Trophoblast cell (in vitro differentiated cells and primary cell): ENCODE measurements at regions not wholly inside any gene's neighbourhood (a gene's known extent, or its start where the extent isn't known, plus 50 kb on each side); places are given as distances from the start of the nearest gene placed in this dataset.

ENCODE experiments used
- DNase-seq, 2 donors: peaks; one replicate each; pipeline ENCODE4 v3.0.0-alpha.2; 2016
- H2AFZ ChIP-seq: 2 replicates; pipeline ENCODE4 v1.6.1; 2013; ENCODE audit warnings: low read length, moderate library complexity, mild to moderate bottlenecking; ENCODE audit not compliant: insufficient read depth, poor library complexity
- H2AK5ac ChIP-seq: 2 replicates; pipeline ENCODE4 v1.6.1; 2013; ENCODE audit warnings: mild to moderate bottlenecking, low read length
- H2BK120ac ChIP-seq: 2 replicates; pipeline ENCODE4 v1.6.1; 2013; ENCODE audit warnings: low read length, mild to moderate bottlenecking, moderate library complexity; ENCODE audit not compliant: insufficient read depth, poor library complexity
- H2BK12ac ChIP-seq: 2 replicates; pipeline ENCODE4 v1.6.1; 2013; ENCODE audit warnings: mild to moderate bottlenecking, low read length, moderate library complexity
- H2BK5ac ChIP-seq: 2 replicates; pipeline ENCODE4 v1.6.1; 2013; ENCODE audit warnings: low read length, low read depth, moderate library complexity, mild to moderate bottlenecking; ENCODE audit not compliant: poor library complexity
- H3K14ac ChIP-seq: 2 replicates; pipeline ENCODE4 v1.6.1; 2013; ENCODE audit warnings: mild to moderate bottlenecking, low read length
- H3K18ac ChIP-seq: 2 replicates; pipeline ENCODE4 v1.6.1; 2013; ENCODE audit warnings: mild to moderate bottlenecking, low read length
- H3K23ac ChIP-seq: 2 replicates; pipeline ENCODE4 v1.6.1; 2013; ENCODE audit warnings: low read length
- H3K27ac ChIP-seq: 2 replicates; pipeline ENCODE4 v1.5.1; 2013; ENCODE audit warnings: low read depth, mild to moderate bottlenecking, inconsistent platforms, low read length, moderate library complexity
- H3K27me3 ChIP-seq: 2 replicates; pipeline ENCODE4 v1.6.1; 2013; ENCODE audit warnings: inconsistent platforms, mild to moderate bottlenecking, low read length, moderate library complexity; ENCODE audit not compliant: insufficient read depth
- H3K36me3 ChIP-seq, 2 experiments: 1 replicate in 1 of 2; 2 replicates in 1 of 2; pipeline ENCODE4 v1.6.1; 2013; ENCODE audit warnings: low read length in 2 of 2, mild to moderate bottlenecking in 2 of 2, moderate library complexity in 1 of 2; ENCODE audit not compliant: insufficient read depth in 2 of 2, control insufficient read depth in 1 of 2
- H3K4ac ChIP-seq: 2 replicates; pipeline ENCODE4 v1.6.1; 2013; ENCODE audit warnings: low read depth, mild to moderate bottlenecking, low read length, moderate library complexity
- H3K4me1 ChIP-seq, 2 experiments: 1 replicate in 1 of 2; 2 replicates in 1 of 2; pipeline ENCODE4 v1.6.1; 2013; ENCODE audit warnings: low read length in 2 of 2, mild to moderate bottlenecking in 2 of 2, moderate library complexity in 1 of 2; ENCODE audit not compliant: insufficient read depth in 2 of 2, control insufficient read depth in 1 of 2
- H3K4me2 ChIP-seq: 2 replicates; pipeline ENCODE4 v1.6.1; 2013; ENCODE audit warnings: inconsistent platforms, mild to moderate bottlenecking, low read length, moderate library complexity
- H3K4me3 ChIP-seq: 2 replicates; pipeline ENCODE4 v1.5.1; 2013; ENCODE audit warnings: mild to moderate bottlenecking, low read depth, low read length, inconsistent platforms
- H3K79me1 ChIP-seq: one replicate; pipeline ENCODE4 v1.6.1; 2013; ENCODE audit warnings: low read length
- H3K79me2 ChIP-seq: 2 replicates; pipeline ENCODE4 v1.6.1; 2013; ENCODE audit warnings: low read length, mild to moderate bottlenecking; ENCODE audit not compliant: control insufficient read depth, insufficient read depth, poor library complexity
- H3K9ac ChIP-seq: 2 replicates; pipeline ENCODE4 v1.6.1; 2013; ENCODE audit warnings: mild to moderate bottlenecking, low read length
- H3K9me3 ChIP-seq: 2 replicates; pipeline ENCODE4 v1.6.1; 2013; ENCODE audit warnings: low read depth, mild to moderate bottlenecking, control low read depth, inconsistent platforms, low read length; ENCODE audit not compliant: insufficient read depth
- H4K12ac ChIP-seq: 2 replicates; pipeline ENCODE4 v1.6.1; 2013; ENCODE audit warnings: low read depth, mild to moderate bottlenecking, low read length, moderate library complexity
- H4K8ac ChIP-seq: 2 replicates; pipeline ENCODE4 v1.6.1; 2013; ENCODE audit warnings: low read depth, mild to moderate bottlenecking, low read length, moderate library complexity
- H4K91ac ChIP-seq: one replicate; pipeline ENCODE4 v1.6.1; 2013; ENCODE audit warnings: low read depth, mild to moderate bottlenecking, low read length, moderate library complexity
- WGBS: extraction: QIAGEN DNeasy Blood & Tissue Kit; methylation state at CpG from one replicate; pipeline ENCODE4 v1.1.7; 2013; ENCODE audit warnings: missing lambda C conversion rate; ENCODE audit not compliant: insufficient read length, insufficient coverage; ENCODE audit errors: extremely low coverage; 5-methylcytosine and 5-hydroxymethylcytosine counted together

DNA sequence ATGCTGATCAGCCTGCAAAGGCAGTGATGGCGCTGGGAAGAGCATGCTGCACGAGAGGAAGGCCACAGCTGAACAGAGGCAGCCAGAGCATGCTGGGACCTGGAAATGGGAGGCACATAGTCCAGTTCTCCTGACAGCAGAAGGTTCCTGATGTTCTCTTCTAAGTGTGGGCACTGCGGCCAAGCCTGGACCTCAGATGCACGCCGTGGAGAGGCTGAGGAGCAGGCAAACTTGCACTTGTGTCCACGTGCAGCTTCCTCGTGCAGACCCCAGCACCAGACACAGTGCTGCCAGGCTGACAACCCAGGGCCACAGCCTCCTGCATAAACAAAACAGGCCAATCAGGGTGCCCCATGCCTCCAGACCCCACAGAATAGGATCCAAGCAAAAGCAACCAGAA, 93.5 kb upstream of the LANCL2 start:
- Histone ChIP-seq H3K36me3 (no peaks in the 10 kb centered on the region), H3K4me3 (no peak overlapping the region), H2BK12ac (no peak overlapping the region), H2BK120ac (no peak overlapping the region), H3K27me3 (no peaks in the 10 kb centered on the region), H3K14ac (no peak overlapping the region), H3K9me3 (peaks cover 2% of the 10 kb centered on the region), H4K12ac (no peak overlapping the region), H3K18ac (no peak overlapping the region), H3K9ac (no peak overlapping the region), H3K27ac (no peak overlapping the region), H4K91ac (no peak overlapping the region), H2BK5ac (no peak overlapping the region), H3K79me2 (no peaks in the 10 kb centered on the region), H3K23ac (no peak overlapping the region), H2AK5ac (no peak overlapping the region), H3K79me1 (no peaks in the 10 kb centered on the region), H3K4ac (no peak overlapping the region), H3K4me2 (no peak overlapping the region), H4K8ac (no peak overlapping the region), H3K4me1 (no peaks in the 10 kb centered on the region), H2AFZ (no peak overlapping the region)
- no CpG with 5 or more reads among the region's 7 CpGs for WGBS
- no peak for DNase-seq

DNA sequence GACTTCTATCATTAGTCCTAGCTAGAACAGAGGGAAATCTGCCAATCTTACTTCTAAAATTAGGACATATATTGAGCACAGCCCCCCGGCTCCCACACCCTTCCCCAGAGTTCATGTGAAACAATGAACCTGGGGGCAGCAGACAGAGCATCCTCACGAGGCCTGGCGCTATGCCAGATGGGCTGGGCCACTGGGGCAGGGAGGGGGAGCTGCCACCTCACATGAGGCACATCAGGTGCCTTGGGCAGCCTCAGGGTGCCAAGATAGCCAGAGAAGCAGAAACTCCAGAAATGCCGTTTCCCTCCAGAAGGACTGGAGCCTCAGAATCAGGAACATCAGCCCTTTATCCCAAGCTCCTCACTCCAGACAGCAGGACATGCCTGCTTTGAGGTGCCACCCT, 92.8 kb upstream of the LANCL2 start:
- H4K8ac ChIP-seq = no peak overlapping the region
- H3K14ac ChIP-seq = no peak overlapping the region
- H4K91ac ChIP-seq = no peak overlapping the region
- WGBS = no CpG with 5 or more reads among the region's 4 CpGs
- no peak overlapping the region for H3K4me3 ChIP-seq
- H3K27ac ChIP-seq = no peak overlapping the region
- H2BK5ac ChIP-seq = no peak overlapping the region
- H3K9me3 ChIP-seq = peaks cover 2% of the 10 kb centered on the region
- H3K36me3 ChIP-seq = no peaks in the 10 kb centered on the region
- no peaks in the 10 kb centered on the region for H3K79me1 ChIP-seq
- H2BK120ac ChIP-seq = no peak overlapping the region
- H3K4me1 ChIP-seq = no peaks in the 10 kb centered on the region
- H3K4me2 ChIP-seq = no peak overlapping the region
- H2AFZ ChIP-seq = no peak overlapping the region
- H2AK5ac ChIP-seq = no peak overlapping the region
- H3K4ac ChIP-seq = no peak overlapping the region
- H3K27me3 ChIP-seq = no peaks in the 10 kb centered on the region
- no peak overlapping the region for H3K23ac ChIP-seq
- no peaks in the 10 kb centered on the region for H3K79me2 ChIP-seq
- no peak overlapping the region for H3K18ac ChIP-seq
- no peak overlapping the region for H2BK12ac ChIP-seq
- no peak for DNase-seq
- H3K9ac ChIP-seq = no peak overlapping the region
- no peak overlapping the region for H4K12ac ChIP-seq

GRCh38 chr7:55273186-55273980, 91.8 kb upstream of the LANCL2 start:
- no CpG with 5 or more reads among the region's 14 CpGs for WGBS
- Histone ChIP-seq H3K79me2 (no peaks in the 10 kb centered on the region), H3K9ac (no peak overlapping the region), H4K8ac (no peak overlapping the region), H3K18ac (no peak overlapping the region), H3K4me2 (no peak overlapping the region), H3K4ac (no peak overlapping the region), H3K23ac (no peak overlapping the region), H2AFZ (no peak overlapping the region), H2AK5ac (no peak overlapping the region), H3K9me3 (peaks cover 2% of the 10 kb centered on the region), H3K36me3 (no peaks in the 10 kb centered on the region), H3K27ac (no peak overlapping the region), H2BK12ac (no peak overlapping the region), H3K4me3 (no peak overlapping the region), H3K4me1 (no peaks in the 10 kb centered on the region), H2BK120ac (no peak overlapping the region), H3K79me1 (no peaks in the 10 kb centered on the region), H2BK5ac (no peak overlapping the region), H3K14ac (no peak overlapping the region), H4K91ac (no peak overlapping the region), H3K27me3 (no peaks in the 10 kb centered on the region), H4K12ac (no peak overlapping the region)
- DNase-seq = no peak

DNA sequence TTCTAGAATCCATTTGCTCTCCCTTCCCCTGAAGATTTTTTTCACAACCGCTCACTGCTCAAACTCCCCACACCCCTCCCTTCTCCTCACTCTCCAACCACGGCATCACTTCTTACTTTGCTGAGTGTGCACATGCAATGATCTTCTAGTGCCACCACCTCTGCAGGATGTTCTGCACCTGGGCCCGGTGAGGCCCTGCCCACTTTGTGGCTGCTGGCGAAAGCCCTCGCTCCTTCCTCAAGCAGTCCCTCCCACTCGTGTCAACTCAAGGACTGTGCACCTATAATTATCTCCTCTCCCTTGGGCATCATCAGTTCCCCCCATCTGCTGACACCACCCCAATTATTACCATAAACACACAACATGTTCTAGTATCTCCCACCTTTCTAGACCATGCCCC, 91.0 kb upstream of the LANCL2 start:
- H3K36me3 ChIP-seq = no peaks in the 10 kb centered on the region
- no peak overlapping the region for H2BK5ac ChIP-seq
- no peaks in the 10 kb centered on the region for H3K9me3 ChIP-seq
- H3K9ac ChIP-seq = no peak overlapping the region
- H3K79me1 ChIP-seq = no peaks in the 10 kb centered on the region
- H2AFZ ChIP-seq = no peak overlapping the region
- no peak overlapping the region for H2BK120ac ChIP-seq
- no peak overlapping the region for H4K8ac ChIP-seq
- H3K27ac ChIP-seq = no peak overlapping the region
- H4K91ac ChIP-seq = no peak overlapping the region
- no peaks in the 10 kb centered on the region for H3K27me3 ChIP-seq
- H3K18ac ChIP-seq = no peak overlapping the region
- H3K23ac ChIP-seq = no peak overlapping the region
- H3K14ac ChIP-seq = no peak overlapping the region
- H2BK12ac ChIP-seq = no peak overlapping the region
- no peak for DNase-seq
- H3K4ac ChIP-seq = no peak overlapping the region
- 100% methylated on average over 2 of the region's 6 CpGs for WGBS
- no peaks in the 10 kb centered on the region for H3K4me1 ChIP-seq
- H2AK5ac ChIP-seq = no peak overlapping the region
- H3K4me3 ChIP-seq = no peak overlapping the region
- no peak overlapping the region for H4K12ac ChIP-seq
- H3K79me2 ChIP-seq = no peaks in the 10 kb centered on the region
- no peak overlapping the region for H3K4me2 ChIP-seq
